Activated T-cell treated with anti-CD3 and anti-CD28 coated beads, Interleukin-2, amount 50 U/mL, for 4 hours (primary cell): ENCODE measurements at regions not wholly inside any gene's neighbourhood (a gene's known extent, or its start where the extent isn't known, plus 50 kb on each side); places are given as distances from the start of the nearest gene placed in this dataset.

Experiments used
- ATAC-seq, 2 donors: fragments of 200-7000 bp; cut with Tn5 transposase; one replicate each; pipeline ENCODE4 v1.10.0; 2021
- DNase-seq: peaks from one replicate; pipeline ENCODE4 v3.0.0-alpha.2; 2020
- H3K27me3 Mint-ChIP-seq: one replicate; pipeline ENCODE4 v1.8.0; 2021; ENCODE audit warnings: low read depth, mixed read lengths
- H3K36me3 Mint-ChIP-seq: one replicate; pipeline ENCODE4 v1.8.0; 2022; ENCODE audit warnings: mixed read lengths; ENCODE audit not compliant: insufficient read depth
- H3K4me1 Mint-ChIP-seq: one replicate; pipeline ENCODE4 v1.8.0; 2021; ENCODE audit warnings: low read depth, mixed read lengths
- H3K4me3 Mint-ChIP-seq: one replicate; pipeline ENCODE4 v1.8.0; 2021; ENCODE audit warnings: mild to moderate bottlenecking, moderate library complexity, mixed read lengths
- H3K9me3 Mint-ChIP-seq: one replicate; pipeline ENCODE4 v1.8.0; 2021; ENCODE audit warnings: mixed read lengths

GRCh38 chr5:166860426-166860825 lies 1431.0 kb upstream of the WWC1 start:
- no peak for ATAC-seq
- Mint-ChIP-seq H3K27me3 (no peaks in the 10 kb centered on the region), H3K36me3 (no peaks in the 10 kb centered on the region)

GRCh38 chr5:166862581-166862980 lies 1428.9 kb upstream of the WWC1 start:
- peaks cover 7% of the 10 kb centered on the region for H3K9me3 Mint-ChIP-seq
- H3K4me3 Mint-ChIP-seq: no peak overlapping the region
- no peaks in the 10 kb centered on the region for H3K4me1 Mint-ChIP-seq
- DNase-seq (no peak), ATAC-seq (no peak)
- no peaks in the 10 kb centered on the region for H3K27me3 Mint-ChIP-seq
- H3K36me3 Mint-ChIP-seq: no peaks in the 10 kb centered on the region

More at GRCh38 chr5:166860426-166860825, 1431.0 kb upstream of the WWC1 start:
- no peaks in the 10 kb centered on the region for H3K4me1 Mint-ChIP-seq
- H3K9me3 Mint-ChIP-seq: peaks cover 7% of the 10 kb centered on the region
- no peak for DNase-seq
- H3K4me3 Mint-ChIP-seq: no peak overlapping the region

DNA sequence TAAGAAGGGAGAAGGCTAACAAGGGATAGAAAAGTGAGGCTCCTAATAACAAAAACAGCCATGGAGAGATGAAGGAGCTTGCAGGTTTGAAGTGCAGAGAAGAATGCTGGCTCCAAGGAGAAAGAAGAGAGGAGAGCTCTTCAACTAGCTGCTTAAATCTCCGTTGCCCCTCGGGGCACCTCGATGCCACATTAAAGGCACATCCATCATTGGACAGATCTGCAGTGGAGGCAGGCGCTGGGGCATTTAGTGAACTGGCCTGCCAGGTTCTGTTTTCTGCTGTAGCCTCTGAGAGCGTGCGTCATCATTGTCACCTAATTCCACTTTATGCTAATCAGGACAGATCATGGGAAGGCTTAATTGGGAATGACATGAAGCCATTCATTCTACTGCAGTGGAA lies 1426.2 kb upstream of the WWC1 start:
- Mint-ChIP-seq H3K27me3 (no peaks in the 10 kb centered on the region), H3K36me3 (no peaks in the 10 kb centered on the region), H3K4me3 (no peak overlapping the region), H3K9me3 (peaks cover 7% of the 10 kb centered on the region), H3K4me1 (no peaks in the 10 kb centered on the region)
- no peak for DNase-seq
- ATAC-seq: no peak

GRCh38 chr5:166880456-166880855 lies 1411.0 kb upstream of the WWC1 start:
- Mint-ChIP-seq H3K9me3 (peaks cover 4% of the 10 kb centered on the region), H3K36me3 (no peaks in the 10 kb centered on the region), H3K27me3 (no peaks in the 10 kb centered on the region), H3K4me3 (no peak overlapping the region), H3K4me1 (no peaks in the 10 kb centered on the region)
- ATAC-seq (no peak), DNase-seq (no peak)

DNA sequence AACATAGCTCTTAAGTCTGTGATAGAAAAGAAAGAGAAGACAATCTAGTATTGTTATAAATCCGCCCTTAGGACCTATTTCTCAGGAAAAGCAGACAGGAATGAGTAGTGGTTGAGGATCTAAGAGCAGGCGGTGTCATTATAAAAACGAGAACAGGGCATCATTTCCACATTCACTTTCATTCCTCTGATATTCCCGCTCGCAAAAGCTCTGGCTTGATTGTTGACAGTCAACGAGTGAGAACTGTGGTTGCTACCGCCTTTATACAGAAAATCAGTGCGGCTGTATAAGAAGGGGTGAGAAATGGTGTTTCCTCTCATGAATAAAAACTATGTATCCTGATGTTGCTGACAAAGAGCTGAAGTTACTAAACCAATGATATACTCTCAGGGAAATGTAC lies 1409.6 kb upstream of the WWC1 start:
- Mint-ChIP-seq H3K36me3 (no peaks in the 10 kb centered on the region), H3K4me3 (no peak overlapping the region), H3K4me1 (no peaks in the 10 kb centered on the region), H3K27me3 (no peaks in the 10 kb centered on the region), H3K9me3 (peaks cover 4% of the 10 kb centered on the region)
- ATAC-seq (no peak), DNase-seq (no peak)

DNA sequence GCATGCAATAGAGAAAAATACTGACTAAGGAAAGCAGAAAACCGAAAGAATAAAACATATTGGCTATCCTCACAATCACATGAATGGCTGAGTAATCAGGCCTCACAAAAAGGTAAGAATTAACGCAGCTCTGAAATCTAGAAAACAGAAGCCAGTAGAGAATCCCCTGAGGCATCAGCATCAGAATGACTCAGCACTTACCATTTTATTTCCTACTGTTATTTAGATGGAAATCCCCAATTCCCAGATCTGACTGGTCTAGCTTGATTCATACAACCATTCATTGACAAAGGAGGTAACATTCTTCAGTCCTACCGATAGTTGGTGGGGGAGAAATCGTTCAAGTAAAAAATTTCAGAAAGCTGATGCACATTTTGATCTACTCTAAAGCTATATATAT lies 1408.4 kb upstream of the WWC1 start:
- DNase-seq: no peak
- H3K36me3 Mint-ChIP-seq: no peaks in the 10 kb centered on the region
- H3K27me3 Mint-ChIP-seq: no peaks in the 10 kb centered on the region
- no peak for ATAC-seq
- no peaks in the 10 kb centered on the region for H3K4me1 Mint-ChIP-seq
- no peaks in the 10 kb centered on the region for H3K9me3 Mint-ChIP-seq
- no peak overlapping the region for H3K4me3 Mint-ChIP-seq

GRCh38 chr5:166898166-166898565 lies 1393.3 kb upstream of the WWC1 start:
- DNase-seq (no peak), ATAC-seq (no peak)
- H3K27me3 Mint-ChIP-seq: no peaks in the 10 kb centered on the region
- H3K9me3 Mint-ChIP-seq: peaks cover 14% of the 10 kb centered on the region
- H3K4me3 Mint-ChIP-seq: no peak overlapping the region
- no peaks in the 10 kb centered on the region for H3K36me3 Mint-ChIP-seq
- H3K4me1 Mint-ChIP-seq: no peaks in the 10 kb centered on the region

GRCh38 chr5:166899343-166899742 lies 1392.1 kb upstream of the WWC1 start:
- H3K4me3 Mint-ChIP-seq: no peak overlapping the region
- H3K27me3 Mint-ChIP-seq: no peaks in the 10 kb centered on the region
- no peaks in the 10 kb centered on the region for H3K36me3 Mint-ChIP-seq
- DNase-seq (no peak), ATAC-seq (no peak)
- H3K4me1 Mint-ChIP-seq: no peaks in the 10 kb centered on the region
- peaks cover 14% of the 10 kb centered on the region for H3K9me3 Mint-ChIP-seq

- Mint-ChIP-seq H3K9me3 (peaks cover 4% of the 10 kb centered on the region), H3K27me3 (no peaks in the 10 kb centered on the region), H3K36me3 (no peaks in the 10 kb centered on the region), H3K4me3 (no peak overlapping the region), H3K4me1 (no peaks in the 10 kb centered on the region)
- DNase-seq (no peak), ATAC-seq (no peak)
These were observed 1386.9 kb upstream of the WWC1 start for GRCh38 chr5:166904571-166904970.

DNA sequence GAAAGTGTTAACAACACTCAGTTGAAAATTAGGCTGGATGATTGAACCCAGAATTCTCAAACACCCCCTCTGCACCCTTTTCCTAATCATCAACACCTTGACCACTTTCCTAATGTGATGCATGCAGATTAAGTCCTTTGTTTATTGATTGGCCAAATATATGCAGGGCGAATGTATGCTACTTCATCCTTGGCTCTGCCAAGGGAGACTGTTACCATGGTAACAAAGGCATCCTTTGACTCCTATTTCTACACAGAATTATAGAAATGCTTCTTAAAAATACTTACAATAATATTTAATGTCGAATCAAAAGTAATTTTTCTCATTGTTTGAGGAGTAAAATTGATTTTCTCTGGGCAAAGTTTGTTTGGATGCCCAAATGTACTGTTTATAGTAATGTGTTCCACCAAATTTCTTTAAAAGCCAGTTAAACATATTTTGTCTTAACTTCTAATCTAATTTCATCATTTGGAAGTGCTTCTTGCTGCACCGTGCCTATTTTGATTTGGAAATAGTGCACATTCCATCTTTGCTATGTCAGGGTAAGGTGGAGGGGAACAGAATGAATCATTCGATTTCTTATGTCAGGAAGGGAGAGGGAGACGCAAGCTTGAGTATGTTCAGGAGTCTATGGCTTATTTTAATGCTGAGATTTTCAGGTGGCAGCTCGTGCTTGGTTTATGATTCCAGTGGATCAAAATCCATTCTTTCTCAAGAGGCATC lies 1384.3 kb upstream of the WWC1 start:
- Mint-ChIP-seq H3K4me3 (no peak overlapping the region), H3K36me3 (no peaks in the 10 kb centered on the region), H3K9me3 (peaks cover 2% of the 10 kb centered on the region)

GRCh38 chr5:166909040-166909439 lies 1382.4 kb upstream of the WWC1 start:
- ATAC-seq (no peak), DNase-seq (no peak)
- Mint-ChIP-seq H3K27me3 (no peaks in the 10 kb centered on the region), H3K36me3 (no peaks in the 10 kb centered on the region), H3K9me3 (no peaks in the 10 kb centered on the region), H3K4me1 (no peaks in the 10 kb centered on the region), H3K4me3 (no peak overlapping the region)

More for the DNA sequence above, 1384.3 kb upstream of the WWC1 start:
- H3K27me3 Mint-ChIP-seq: no peaks in the 10 kb centered on the region
- no peaks in the 10 kb centered on the region for H3K4me1 Mint-ChIP-seq
- ATAC-seq: no peak
- DNase-seq: no peak

- Mint-ChIP-seq H3K27me3 (no peaks in the 10 kb centered on the region), H3K4me3 (no peak overlapping the region), H3K9me3 (no peaks in the 10 kb centered on the region), H3K4me1 (no peaks in the 10 kb centered on the region), H3K36me3 (no peaks in the 10 kb centered on the region)
- DNase-seq: no peak
- ATAC-seq: no peak
These were observed 1381.5 kb upstream of the WWC1 start for GRCh38 chr5:166909926-166910325.

GRCh38 chr5:166910995-166911394 lies 1380.5 kb upstream of the WWC1 start:
- H3K4me1 Mint-ChIP-seq: no peaks in the 10 kb centered on the region
- ATAC-seq (no peak), DNase-seq (no peak)
- H3K9me3 Mint-ChIP-seq: no peaks in the 10 kb centered on the region
- no peaks in the 10 kb centered on the region for H3K27me3 Mint-ChIP-seq
- H3K4me3 Mint-ChIP-seq: no peak overlapping the region
- H3K36me3 Mint-ChIP-seq: no peaks in the 10 kb centered on the region

DNA sequence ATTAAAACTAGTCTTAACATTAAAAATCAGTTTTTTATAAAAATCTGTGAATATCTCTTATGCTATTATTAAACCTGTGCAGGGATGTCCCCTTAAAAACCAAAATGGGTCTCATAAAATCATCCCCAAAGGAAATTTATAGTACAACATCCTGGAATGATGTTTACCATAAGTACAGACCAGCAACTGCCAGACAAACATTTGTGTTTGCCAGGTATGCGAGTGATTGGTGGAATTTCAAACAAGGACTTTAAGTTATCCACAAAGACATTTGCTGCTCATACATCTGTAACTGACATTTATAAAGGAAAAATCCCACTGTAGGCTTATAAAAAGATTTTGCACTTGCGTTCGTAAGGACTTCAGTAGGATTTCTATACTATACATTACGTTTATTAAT lies 1375.4 kb upstream of the WWC1 start:
- H3K4me3 Mint-ChIP-seq: no peak overlapping the region
- no peaks in the 10 kb centered on the region for H3K36me3 Mint-ChIP-seq
- ATAC-seq: no peak
- no peaks in the 10 kb centered on the region for H3K27me3 Mint-ChIP-seq
- H3K4me1 Mint-ChIP-seq: no peaks in the 10 kb centered on the region
- peaks cover 11% of the 10 kb centered on the region for H3K9me3 Mint-ChIP-seq
- no peak for DNase-seq

- Mint-ChIP-seq H3K27me3 (no peaks in the 10 kb centered on the region), H3K9me3 (peaks cover 31% of the 10 kb centered on the region), H3K4me3 (no peak overlapping the region), H3K4me1 (no peaks in the 10 kb centered on the region), H3K36me3 (peaks cover 2% of the 10 kb centered on the region)
- no peak for DNase-seq
- no peak for ATAC-seq
These were observed 1365.3 kb upstream of the WWC1 start for GRCh38 chr5:166926138-166926537.
